NCI-H1092 (cell line): ENCODE measurements at regions not wholly inside any gene's neighbourhood (a gene's known extent, or its start where the extent isn't known, plus 50 kb on each side); places are given as distances from the start of the nearest gene placed in this dataset.

Source experiments
- DNase-seq: peaks from one replicate; lab custom pipeline; 2025; lab: John Stamatoyannopoulos, UW

DNA sequence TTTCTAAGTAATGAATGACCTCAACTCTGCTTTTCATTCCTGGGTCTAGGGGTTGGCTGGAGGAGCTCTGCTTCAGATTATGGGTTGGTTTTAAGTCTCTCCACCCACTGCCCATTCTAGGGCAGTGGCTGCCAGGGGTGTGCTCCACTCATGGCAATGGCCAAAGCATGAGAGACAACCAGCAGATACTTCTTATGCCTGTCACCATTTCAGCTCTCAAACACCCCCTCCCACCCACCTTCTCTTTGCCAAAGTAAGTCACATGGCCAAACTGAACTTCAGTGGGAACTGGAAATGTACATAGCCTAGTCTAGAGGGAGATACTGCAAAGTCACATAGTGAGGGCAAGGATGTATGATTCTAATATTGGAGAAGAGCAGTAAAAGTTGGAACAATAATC lies 285.3 kb downstream of the RPLP1 start:
- no peak for DNase-seq

DNA sequence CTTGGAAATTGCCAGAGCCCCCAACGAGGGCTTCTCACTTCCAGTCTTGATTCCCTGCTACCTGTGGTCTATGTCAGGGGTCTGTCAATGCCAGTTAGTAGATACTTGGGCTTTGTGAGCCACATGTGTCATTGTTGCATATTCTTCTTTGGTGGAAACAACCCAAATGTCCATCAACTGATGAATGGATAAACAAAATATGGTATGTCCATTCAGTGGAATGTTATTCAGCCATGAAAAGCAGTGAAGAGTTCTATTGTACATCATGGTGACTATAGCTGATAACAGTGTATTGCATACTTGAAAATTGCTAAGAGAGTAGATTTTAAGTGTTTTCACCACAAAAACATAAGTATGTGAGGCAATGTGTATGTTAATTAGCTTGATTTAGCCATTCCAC lies 288.1 kb downstream of the RPLP1 start:
- no peak for DNase-seq

DNA sequence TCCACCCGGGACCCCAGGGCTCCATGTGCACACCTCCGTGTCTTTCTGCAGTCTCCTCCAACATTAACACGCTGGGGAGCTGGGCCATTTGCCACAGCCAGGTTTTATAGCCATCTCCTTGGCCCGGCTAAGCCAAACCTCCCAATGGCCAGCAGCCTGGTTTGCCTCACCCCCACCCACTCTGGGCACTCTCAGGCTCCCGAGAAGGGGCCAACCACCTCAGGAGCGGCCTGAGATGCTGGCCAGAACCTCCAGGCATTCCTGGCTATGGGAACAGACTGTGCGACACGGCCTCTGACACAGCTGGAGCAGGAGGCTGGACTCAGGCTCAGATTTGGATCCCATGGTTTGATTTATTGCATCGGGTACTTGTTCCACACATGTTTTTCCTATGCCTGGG lies 289.7 kb downstream of the RPLP1 start:
- no peak for DNase-seq

DNA sequence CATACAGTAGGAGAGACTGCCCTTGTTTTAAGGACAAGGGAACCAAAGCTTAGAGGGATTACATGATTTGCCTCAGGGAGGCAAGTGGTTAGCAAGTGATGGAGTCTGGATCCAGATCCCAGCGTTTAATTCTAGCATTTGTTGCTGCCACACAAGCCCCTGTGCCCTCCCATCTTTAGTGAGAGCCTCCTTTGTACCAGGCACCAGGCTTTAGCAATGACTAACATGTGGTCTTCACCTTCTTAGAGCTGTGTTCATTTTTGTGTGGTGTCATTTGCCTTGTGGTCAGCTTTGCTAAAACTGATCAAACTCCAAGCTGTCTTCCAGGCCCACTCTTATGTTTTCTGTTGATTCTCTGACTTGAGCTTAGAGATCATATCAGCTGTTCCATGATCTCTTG lies 290.5 kb downstream of the RPLP1 start:
- DNase-seq = no peak

DNA sequence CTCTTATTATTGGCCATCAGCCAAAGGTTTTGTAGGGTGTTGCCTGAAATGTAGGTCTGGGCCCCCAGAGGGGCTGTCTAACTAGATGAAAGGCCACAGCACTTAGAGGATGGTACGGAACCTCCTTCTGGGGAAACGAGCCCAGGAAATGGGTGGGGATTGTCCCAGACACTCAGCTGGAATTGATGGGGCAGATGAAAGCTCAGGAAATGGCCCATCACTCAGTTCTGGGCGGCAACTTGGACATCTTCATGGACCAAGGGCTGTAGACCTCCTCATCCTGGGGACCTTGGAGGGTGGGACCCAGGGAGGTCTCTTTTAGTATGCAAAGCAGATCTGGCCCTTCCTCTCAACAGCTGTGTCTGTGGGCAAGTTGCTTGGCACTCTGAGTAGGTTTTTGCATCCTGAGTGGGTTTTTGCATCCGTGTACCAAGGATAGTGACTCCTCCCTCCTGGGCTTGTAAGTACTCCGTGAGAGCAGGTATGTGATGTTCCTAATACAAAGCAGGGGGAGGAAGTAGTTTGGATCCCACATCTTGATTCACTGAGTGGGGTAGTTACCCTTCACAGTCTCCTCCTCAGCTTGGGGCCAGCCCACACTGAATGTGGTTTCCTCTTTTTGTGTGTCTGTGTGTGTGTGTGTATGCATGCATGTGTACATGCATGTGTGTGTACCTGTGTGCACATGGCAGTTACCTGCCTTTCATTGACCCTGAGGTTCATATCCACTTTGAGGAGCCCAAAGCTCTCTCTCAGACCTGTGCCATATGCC lies 292.0 kb downstream of the RPLP1 start:
- DNase-seq = no peak

DNA sequence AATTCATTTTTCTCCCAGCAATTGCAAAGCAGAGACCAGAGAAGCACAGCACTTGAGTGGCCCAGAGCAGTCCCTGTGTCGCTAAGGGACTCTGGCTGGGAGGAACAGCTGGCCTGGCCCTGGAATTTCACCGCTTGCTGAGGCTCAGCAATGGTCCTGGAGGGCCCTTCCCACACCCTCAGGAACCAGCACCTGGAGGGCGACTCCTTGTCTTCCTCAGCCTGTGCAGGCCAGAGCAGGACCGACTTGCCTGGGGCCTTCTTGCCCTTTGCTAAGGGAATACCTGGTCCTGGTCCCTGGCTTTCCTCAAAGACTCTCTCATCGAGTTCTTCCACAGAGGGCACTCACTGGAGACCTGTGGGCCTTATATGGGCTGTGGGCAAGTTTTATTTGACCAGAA lies 294.6 kb downstream of the RPLP1 start:
- DNase-seq = no peak

DNA sequence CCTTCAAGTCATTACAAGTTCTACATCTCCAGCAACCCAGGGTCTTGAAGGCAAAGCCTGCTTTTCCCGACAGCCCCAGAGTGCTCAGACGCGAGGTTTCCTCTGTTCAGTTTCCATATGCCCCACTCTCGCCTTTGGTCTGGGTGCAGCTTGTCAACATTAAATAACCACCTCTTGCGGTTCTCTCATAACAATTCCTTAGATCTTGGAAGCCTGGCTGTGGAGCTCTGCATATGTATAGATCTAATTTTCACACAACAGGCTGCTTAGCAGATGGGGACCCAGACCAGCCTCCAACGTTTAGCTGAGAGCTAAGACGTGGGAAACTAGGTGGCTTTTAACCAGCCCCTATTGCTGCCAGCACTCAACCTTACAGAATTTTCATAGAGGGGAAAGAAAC lies 295.5 kb downstream of the RPLP1 start:
- DNase-seq = no peak

DNA sequence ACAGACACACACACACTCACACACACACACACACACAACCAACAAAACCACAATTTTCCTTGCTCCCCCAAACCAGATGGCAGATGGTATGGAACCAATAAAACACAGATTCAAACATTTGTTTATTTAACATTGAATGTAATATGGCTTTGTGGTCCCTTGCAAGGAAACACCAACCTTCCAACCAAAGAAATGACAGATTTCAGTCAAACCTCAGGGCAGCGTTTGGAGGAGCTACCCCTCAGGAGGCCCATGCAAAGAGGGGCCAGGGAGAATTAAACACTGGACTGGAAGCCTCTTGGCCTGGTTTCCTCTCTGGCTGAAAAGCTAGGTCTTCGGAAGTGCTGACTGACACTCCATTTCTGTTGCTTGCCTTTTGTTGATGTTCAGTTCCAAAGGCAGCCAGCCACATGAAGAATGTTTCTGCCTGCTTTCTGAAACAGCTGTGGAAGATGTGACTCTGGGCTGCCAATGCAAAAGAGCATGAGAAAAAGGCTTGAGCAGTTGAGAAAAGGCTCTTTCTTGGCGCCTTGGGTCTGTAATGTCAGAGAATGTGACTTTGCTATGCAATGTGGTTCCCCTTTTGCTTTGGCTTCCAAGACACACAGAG lies 296.1 kb downstream of the RPLP1 start:
- DNase-seq = no peak

DNA sequence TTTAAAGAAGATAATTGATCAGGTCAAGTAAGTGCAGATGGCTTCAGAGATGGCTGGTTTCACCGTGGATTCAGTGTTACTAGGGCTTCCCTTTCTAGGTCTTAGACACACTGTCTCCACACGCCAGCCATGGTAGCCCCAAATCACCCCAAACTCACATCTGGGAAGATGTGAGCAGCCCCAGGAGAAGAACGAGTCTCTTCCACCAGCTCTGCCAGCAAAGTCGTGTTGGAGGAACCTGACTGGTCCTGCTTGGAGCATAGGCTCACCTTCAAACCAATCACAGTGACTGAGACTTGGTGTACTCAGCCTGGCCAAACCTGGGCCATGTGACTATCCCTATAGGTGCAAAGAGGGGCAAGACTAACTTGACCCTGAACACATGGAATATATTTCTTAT lies 296.7 kb downstream of the RPLP1 start:
- DNase-seq = no peak

DNA sequence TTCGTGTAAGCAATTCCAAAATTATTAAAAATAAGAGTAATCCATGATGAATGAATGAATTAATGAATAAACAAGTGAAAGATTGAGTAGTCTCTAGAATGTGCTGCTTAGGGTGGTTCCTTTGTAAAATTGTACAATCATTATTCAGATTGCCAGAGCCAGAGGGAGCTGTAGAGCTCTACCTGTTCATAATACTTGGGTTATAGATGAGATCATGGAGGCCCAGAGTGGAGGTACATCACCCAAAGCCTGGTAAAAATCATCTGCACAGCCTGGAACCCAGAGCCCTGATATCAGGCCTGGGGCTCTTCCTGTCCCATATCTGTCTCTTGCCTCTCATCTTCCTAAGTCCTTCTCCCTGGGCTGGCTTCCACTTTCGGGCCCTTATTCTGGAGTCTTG lies 297.2 kb downstream of the RPLP1 start:
- no peak for DNase-seq

DNA sequence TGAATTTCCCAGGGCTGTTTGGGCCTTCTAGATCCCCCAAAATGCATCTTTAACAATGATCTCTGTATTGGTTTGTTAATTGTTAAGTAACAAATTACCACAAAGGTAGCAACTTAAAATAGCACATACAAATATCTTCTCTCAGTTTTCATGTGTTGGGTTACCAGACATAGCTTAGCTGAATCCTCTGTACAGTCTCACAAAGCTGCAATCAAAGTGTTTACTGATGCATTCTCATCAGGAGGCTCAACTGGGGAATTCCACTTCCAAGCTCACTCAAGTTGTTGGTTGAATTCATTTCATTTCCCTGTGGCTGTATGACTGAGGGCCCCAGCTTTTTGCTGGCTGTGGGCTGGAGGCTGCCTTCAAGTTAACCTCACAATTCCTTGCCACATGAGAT lies 297.6 kb downstream of the RPLP1 start:
- no peak for DNase-seq

DNA sequence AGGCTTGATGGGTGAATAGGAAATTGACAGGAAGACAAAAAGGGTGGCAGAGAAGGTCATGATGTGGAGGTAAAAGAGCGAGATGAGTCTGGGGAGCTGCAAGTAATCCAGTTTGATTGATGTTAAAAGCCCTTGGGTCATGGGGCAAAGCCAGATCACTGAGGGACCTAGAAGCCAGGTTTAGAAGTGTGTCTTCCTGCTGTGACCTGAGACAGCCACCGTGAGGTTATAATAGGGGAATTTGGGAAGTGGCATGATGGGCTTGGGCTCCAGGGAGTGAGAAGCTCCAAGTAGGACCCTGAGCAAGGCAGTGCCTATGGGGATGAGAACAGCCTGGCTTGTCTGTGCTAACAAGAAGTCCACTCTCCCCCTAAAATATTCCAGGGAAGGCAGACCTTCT lies 298.5 kb downstream of the RPLP1 start:
- DNase-seq = no peak

DNA sequence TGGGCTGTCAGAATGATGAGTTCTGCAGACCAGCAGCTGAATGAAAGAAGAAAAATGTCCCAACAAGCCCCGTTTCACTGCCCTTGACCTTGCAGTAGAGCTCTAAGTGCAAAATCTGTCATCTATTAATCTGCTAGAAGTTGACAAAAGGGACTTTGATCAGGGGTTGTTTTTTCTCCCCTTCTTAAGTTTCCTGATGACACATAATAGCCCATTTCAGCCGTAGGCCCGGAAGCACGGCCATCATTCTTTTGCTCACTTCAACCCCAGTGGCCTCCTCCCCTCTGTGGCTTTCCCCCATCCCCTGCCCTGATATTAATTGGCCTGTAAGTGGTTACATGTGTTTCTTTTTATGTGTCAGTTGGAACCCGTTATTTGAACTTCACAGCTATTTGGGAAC lies 298.9 kb downstream of the RPLP1 start:
- no peak for DNase-seq

DNA sequence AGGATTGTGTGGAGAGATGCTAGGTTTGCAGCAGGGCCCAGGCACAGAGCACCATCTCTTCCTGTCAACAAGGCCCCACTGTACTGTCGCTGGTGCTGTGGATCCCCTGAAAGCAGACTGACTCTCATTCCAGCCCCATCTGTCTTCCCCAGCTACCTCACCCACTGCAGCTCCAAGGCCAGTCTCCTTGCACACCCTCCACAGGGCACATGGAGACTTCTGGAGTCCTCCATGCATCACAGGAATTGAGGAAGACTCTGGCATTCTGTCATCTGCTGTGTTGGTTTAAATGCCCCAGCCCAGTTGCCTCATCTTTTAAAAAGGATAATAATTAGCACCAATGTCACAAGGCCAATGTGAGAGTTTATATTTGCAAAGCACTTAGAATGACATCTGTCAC lies 301.2 kb downstream of the RPLP1 start:
- no peak for DNase-seq

DNA sequence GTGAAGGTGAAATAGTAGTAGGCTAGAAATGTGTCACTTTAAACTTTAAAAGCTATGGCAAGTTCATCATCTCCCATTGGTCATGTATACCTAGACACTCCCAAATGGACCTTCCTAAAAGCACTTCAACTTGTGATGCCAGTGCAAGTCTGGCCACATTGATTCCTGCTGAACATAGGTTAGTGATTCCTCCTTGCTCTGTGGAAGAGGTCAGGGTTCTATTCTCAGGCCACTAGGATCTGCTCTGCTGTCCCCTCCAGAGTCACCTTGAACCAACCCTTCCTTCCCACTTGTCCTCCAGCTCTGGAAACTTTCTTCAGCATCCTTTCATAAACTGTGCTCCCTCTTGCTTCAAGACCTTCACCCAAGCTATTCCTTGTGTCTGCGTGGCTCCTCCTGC lies 301.7 kb downstream of the RPLP1 start:
- DNase-seq = no peak

DNA sequence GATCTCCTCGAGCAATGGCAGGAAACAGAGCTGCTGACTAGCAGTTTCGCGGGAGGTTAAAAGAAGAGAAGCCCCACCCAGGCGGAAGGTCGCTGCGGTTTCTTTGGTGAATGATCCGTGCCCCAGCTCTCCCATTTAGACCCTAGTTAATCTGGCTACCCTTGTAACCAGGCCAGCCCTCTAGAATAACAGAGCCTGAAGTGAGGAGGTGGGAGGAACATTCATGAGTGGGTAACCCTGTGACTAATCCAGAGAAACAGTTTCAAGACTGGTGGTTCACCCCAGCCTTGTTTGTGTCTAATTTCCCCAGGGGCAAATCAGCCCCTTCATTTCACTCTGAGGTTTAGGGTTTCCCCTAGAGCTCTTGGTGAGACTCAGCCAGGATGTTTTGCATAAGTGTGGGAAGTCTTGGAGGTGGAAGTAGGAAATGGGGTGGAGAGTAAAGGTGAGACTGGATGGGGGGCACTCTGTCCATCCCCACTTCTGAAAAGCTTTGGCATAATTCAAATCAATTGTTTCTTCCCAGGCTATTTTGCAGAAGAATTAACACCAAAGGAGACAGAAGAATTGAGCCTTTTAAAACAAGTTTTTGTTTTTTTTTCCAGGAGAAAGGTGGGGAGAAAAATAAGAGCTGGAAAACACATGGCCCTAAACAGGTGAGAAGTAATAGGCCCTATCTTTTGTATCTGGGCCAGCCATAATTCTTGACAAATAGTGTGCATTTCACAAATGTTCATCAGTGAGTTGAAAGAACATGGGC lies 303.1 kb downstream of the RPLP1 start:
- DNase-seq = no peak

DNA sequence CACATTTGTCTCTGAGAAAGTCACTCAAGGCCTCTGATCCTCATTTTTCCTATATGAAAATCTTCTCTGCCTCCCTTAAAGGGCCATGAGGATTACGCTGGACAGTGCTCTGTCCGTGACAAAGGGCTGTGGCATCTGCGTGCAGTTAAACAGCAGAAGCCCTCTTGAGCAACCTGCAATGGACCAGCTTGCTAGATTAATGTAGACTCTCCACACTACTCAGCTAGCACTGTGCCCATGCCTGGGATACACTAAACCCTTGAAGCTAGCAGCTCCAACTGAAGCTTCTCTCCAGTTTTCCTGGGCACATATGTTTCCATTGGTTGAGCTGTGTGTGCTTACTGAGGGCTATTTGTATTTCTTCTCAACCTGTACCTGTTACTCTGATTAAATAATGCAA lies 303.8 kb downstream of the RPLP1 start:
- no peak for DNase-seq

DNA sequence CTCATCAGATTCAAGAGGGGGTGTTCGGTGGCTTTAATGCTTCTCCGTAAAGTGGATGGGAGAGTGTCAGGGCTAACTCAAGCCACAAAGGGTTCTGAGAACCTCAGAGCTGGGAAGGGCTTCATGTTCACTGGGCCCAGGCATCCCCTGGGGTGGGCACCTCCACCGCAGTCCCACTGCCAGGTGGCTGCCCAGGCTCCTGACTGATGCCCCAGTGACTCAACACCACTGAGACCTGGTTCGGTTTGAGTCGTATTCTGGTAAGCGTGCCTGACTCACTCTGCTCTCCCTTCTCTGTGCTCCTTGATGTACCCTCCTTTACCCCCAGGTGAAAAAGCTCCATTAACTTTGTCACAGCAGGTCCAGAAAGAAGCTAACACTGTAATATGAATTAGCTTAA lies 304.6 kb downstream of the RPLP1 start:
- no peak for DNase-seq

DNA sequence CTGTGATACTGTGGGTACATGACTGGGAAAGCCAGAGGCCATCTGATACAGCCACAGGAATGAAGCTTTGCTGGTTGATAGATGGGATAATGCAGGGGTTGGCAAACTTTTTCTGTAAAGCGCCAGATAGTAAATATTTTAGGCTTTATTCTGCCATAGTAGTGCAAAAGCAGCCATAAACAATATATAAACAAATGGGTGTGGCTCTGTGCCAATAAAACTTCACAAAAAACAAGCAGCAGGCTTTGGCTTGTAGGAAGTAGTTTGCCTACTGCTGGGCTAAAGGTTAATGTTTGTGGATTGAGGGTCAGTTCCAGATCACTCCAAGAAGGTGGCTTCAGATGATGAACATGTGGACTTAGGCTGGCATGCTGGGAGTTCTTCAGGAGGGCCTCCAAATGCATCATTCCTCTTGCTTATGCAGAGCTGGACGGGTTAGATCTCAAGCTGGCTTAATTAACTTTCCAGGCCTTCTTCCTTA lies 305.7 kb downstream of the RPLP1 start:
- no peak for DNase-seq

DNA sequence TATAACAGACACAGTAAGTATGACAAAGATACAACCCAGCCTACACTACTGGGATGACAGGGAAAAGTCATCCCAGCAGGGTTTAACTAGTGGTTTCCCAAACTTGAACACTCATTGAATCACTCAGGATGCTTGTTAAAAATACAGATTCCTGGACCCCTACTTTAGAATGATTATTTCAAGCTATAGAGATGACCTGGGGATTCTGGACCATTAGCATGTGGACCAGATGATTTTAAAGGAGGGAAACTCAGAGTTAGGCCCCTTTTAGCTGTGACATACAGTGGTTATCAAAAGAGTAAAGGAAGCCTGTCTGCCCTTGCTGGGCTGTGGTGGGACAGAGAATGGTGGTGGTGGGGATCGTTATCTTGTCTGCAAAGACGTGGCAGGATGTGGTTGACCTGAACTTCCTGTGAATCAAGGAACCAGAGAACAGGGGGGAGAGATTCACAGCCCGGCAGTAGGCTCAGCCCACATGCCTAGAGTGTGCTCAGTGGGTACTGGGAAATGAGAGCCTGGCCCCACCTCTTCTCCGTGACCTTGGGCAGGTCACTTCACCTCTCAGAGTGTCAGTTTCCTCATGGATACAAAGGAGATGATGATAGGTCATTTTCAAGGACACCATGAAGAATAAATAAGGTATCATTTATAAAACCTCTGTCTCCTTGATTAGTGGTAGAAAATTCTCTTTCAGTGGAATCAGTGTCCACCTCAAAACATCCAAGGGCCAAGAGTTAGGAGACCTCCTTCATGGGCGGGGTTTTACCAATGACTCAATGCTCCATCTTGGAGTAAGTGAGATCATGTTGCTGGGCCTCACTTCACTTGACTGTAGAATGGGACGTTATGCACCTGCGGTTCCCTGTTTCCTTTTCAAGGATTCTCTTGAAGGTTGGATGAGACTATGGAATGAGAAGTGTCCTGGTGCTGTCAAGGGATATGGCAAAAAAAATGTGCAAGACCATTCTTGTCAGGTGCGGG lies 306.5 kb downstream of the RPLP1 start:
- no peak for DNase-seq

DNA sequence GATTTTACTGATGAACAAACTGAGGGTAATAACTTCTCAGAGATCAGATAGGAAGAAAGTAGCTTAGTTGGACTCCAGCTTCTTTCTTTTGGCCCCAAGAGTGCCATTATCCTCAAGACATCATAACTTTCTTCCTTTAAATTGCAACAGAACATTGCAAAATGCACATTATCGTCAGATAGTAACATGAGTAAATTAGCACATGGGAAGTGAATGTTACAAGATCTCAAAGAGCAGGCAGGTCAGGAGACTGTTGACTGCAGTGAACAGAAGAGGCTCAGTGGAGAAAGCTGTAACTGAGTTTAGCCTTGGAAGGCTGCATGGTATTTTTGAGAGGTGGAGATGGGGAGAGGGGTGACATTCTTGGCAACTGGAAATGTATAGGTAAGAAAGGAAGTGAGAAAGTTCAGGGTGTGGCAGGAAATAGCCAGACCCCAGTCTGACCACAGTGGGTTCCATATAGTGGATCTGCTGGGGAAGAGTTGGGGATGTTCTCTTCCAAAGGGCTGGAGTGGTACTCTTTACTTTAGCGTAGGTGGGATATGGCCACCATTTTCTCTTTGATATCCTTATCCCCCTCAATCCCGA lies 307.7 kb downstream of the RPLP1 start:
- DNase-seq = no peak
